Cardiac fibroblast (primary cell): ENCODE measurements at regions not wholly inside any gene's neighbourhood (a gene's known extent, or its start where the extent isn't known, plus 50 kb on each side); places are given as distances from the start of the nearest gene placed in this dataset.

Experiments used
- DNase-seq, 2 donors: peaks; one replicate each; pipeline versions ENCODE4 v3.0.0 to v3.0.0-alpha.2; 2010; ENCODE audit warnings: low read depth in 2 of 2
- H3K4me3 ChIP-seq, 2 donors: replicated peaks in 1 of 2; 1 replicate in 1 of 2; 2 replicates in 1 of 2; pipeline ENCODE4 v1.5.1; 2011; ENCODE audit warnings: low read depth in 2 of 2, low read length in 2 of 2, mild to moderate bottlenecking in 2 of 2, moderate library complexity in 1 of 2
- TF ChIP-seq, protein P1 (sequence below): IDR thresholded peaks from one replicate; pipeline ENCODE4 v1.5.1; 2011; ENCODE audit warnings: low read depth, mild to moderate bottlenecking, low read length, inconsistent platforms

DNA sequence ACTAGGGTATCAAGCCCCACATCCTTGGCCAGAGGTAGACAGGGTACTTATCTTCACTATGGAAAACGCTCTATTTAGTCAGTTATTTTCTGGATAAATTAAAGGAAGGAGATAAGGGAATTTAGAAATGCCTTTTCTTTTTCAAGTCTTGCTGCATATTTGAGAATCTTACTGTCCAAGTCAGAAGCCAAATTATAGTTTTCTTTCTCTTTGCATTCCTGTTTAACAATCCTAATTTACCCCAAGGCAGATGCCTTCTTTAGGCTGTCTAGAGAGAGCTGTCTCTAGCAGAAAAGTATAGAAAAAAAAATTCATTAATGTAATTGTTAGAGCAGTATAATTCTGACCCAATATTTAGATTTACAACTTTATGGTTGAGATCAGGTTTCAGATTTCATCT is 64.4 kb upstream of the TBC1D5 start:
- H3K4me3 ChIP-seq: no peak overlapping the region
- no peak for DNase-seq
- TF ChIP-seq, protein P1, sequence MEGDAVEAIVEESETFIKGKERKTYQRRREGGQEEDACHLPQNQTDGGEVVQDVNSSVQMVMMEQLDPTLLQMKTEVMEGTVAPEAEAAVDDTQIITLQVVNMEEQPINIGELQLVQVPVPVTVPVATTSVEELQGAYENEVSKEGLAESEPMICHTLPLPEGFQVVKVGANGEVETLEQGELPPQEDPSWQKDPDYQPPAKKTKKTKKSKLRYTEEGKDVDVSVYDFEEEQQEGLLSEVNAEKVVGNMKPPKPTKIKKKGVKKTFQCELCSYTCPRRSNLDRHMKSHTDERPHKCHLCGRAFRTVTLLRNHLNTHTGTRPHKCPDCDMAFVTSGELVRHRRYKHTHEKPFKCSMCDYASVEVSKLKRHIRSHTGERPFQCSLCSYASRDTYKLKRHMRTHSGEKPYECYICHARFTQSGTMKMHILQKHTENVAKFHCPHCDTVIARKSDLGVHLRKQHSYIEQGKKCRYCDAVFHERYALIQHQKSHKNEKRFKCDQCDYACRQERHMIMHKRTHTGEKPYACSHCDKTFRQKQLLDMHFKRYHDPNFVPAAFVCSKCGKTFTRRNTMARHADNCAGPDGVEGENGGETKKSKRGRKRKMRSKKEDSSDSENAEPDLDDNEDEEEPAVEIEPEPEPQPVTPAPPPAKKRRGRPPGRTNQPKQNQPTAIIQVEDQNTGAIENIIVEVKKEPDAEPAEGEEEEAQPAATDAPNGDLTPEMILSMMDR: no peak

DNA sequence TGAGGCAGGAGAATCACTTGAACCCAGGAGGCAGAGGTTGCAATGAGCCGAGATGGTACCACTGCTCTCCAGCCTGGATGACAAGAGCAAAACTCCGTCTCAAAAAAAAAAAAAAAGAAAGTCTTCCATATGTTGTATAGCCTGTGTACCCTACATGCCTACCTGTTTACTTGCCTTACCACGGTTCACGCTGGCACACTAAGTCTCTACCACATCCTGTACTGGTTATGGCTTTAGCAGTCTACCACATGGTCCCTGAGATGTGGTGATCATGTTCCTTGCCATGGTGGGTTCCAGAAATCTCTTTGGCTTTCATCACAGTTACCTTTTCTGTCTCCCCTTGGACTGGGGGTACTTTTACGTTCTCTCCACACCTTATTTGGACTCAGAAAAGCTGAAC is 63.8 kb upstream of the TBC1D5 start:
- H3K4me3 ChIP-seq: no peak overlapping the region
- DNase-seq: no peak
- TF ChIP-seq, protein P1: no peak

DNA sequence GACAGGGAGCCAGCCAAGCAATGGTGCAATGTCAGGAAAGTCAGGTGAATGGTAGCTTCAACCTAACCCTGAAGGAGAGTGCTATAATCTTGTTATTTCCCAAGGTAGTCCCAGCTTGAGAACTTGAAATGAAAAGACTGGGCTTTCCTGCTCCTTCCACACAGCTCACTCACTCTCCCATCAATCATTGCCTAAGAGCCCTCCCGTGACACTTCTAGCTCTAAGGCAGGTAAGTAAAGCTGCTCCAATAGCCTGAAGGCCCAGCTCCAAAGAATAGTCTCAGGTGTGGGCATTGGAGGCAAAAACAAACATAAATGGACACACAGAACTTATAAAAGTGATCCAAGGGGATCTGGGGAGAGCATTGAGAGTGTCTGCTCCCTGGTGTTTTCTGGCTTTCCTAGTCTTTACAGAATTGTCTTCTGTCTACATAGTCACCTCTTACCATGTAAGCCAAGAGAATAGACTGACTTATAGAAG is 63.1 kb upstream of the TBC1D5 start:
- DNase-seq: no peak
- no peak overlapping the region for H3K4me3 ChIP-seq
- TF ChIP-seq, protein P1: no peak

DNA sequence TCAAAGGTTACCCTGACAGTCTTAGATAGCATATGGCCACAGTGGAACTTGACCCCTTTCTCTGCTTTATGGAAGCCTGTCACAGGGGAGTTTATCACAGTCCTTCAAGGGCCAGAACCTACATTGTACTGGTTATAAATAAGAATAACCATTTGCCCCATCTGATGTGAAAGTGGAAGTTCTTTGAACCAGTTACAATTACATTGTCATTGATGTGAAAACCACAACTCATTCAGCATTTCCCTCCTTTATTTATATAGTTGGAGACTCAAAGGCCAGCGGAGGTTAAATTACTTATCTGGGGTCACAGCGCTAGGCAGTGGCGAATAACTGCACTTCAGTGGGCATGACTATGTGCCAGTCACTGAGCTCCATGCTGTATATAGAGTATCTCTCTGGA is 60.5 kb upstream of the TBC1D5 start:
- DNase-seq: no peak
- no peak overlapping the region for H3K4me3 ChIP-seq
- TF ChIP-seq, protein P1: no peak

DNA sequence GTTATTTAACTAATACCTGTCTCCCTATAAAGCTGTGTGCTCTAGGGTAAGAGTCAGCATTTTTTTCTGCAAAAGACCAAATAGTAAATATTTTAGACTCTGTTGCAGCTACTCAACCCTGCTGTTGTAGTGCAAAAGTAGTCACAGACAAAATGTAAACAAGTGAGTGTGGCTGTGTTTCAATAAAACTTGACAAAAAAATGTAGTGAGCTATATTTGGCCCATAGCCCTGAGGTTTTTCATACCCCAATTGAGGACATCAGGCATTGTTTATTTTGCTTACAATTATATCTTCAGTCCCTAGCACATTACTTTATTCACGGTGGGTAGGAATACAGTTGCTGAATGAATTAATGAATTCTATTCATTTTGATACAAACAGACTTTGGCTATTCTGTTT is 58.7 kb upstream of the TBC1D5 start:
- H3K4me3 ChIP-seq: no peak overlapping the region
- TF ChIP-seq, protein P1: no peak
- no peak for DNase-seq

DNA sequence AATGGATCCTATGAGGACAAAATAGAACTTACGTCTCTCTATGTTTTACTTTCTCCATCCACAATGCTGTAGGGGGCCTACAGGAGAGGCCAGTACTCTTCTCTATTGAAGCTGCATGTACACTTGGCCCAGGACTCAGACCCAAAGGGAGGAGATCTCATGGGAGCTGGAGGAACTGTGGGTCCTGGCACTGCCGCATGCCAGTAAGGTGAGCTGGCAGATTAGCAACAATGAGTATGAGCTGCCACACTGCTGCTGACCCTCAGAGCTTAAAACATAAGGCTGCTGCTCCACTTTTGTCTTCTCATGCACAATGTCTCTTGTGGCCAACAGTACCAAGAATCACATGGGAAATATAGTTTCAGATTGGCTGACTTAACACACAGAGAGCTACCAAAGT is 57.8 kb upstream of the TBC1D5 start:
- TF ChIP-seq, protein P1: no peak
- DNase-seq: peak in 1 of 2 donors; percentile 64
- no peak overlapping the region for H3K4me3 ChIP-seq

DNA sequence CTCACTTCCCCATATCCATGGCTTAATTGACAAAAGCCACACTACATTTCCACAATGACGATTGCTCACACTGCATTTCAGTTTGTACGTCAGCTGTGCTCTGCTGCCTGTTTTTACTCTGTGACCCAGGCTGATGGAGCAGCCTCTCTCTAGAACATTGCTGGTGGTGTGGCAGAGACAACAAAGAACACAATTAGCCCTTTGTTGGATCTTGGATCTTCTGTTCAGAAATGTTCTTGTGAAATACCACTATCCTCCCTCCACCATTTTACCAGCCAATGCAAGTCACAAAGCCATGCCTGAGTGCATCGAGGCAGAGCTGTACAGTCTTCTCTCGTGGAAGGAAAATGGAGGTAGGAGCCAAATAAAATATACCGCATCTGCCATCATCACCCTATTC is 56.9 kb upstream of the TBC1D5 start:
- TF ChIP-seq, protein P1: no peak
- H3K4me3 ChIP-seq: no peak overlapping the region

More for the DNA sequence above, 56.9 kb upstream of the TBC1D5 start:
- DNase-seq: no peak
